Neural cell (in vitro differentiated cells): ENCODE measurements at regions not wholly inside any gene's neighbourhood (a gene's known extent, or its start where the extent isn't known, plus 50 kb on each side); places are given as distances from the start of the nearest gene placed in this dataset.

Source experiments
- H2AFZ ChIP-seq: fragments of 200-600, 300-800 bp; sonication (generic), shearing (Covaris generic); 2 replicates; pipeline ENCODE4 v1.6.0; 2014; ENCODE audit warnings: low read depth, mild to moderate bottlenecking, antibody characterized with exemption, low read length, moderate library complexity
- H3F3A ChIP-seq: fragments of 200-600 bp; shearing (Covaris generic); 2 replicates; pipeline ENCODE4 v1.6.1; 2016; ENCODE audit warnings: mild to moderate bottlenecking, moderate library complexity, mixed read lengths, antibody characterized with exemption, low read length; ENCODE audit not compliant: insufficient read depth, poor library complexity, severe bottlenecking
- H3K27ac ChIP-seq: fragments of 200-600, 300-800 bp; sonication (generic), shearing (Covaris generic); 2 replicates; pipeline ENCODE4 v1.5.1; 2014; ENCODE audit warnings: mild to moderate bottlenecking, low read length, moderate library complexity
- H3K27me3 ChIP-seq: fragments of 300-800, 200-600 bp; sonication (generic), shearing (Covaris generic); 2 replicates; pipeline ENCODE4 v1.6.0; 2014; ENCODE audit warnings: mild to moderate bottlenecking, low read depth, low read length, moderate library complexity; ENCODE audit not compliant: insufficient read depth
- H3K36me3 ChIP-seq: fragments of 300-800, 200-600 bp; sonication (generic), shearing (Covaris generic); 2 replicates; pipeline ENCODE4 v1.5.1; 2014; ENCODE audit warnings: mild to moderate bottlenecking, antibody characterized with exemption, low read length, moderate library complexity; ENCODE audit not compliant: insufficient read depth
- H3K4me2 ChIP-seq: fragments of 300-800, 200-600 bp; sonication (generic), shearing (Covaris generic); 2 replicates; pipeline ENCODE4 v1.6.0; 2014; ENCODE audit warnings: mild to moderate bottlenecking, low read length
- H3K4me3 ChIP-seq: fragments of 300-800, 200-600 bp; sonication (generic), shearing (Covaris generic); 2 replicates; pipeline ENCODE4 v1.5.1; 2014; ENCODE audit warnings: mild to moderate bottlenecking, low read length, moderate library complexity
- H3K79me2 ChIP-seq: fragments of 200-600 bp; shearing (Covaris generic); replicated peaks from 2 replicates; pipeline ENCODE4 v1.6.0; 2014; ENCODE audit warnings: mild to moderate bottlenecking, low read length, moderate library complexity; ENCODE audit not compliant: insufficient read depth
- H3K9ac ChIP-seq: fragments of 300-800, 200-600 bp; sonication (generic), shearing (Covaris generic); 2 replicates; pipeline ENCODE4 v1.6.1; 2016; ENCODE audit warnings: mild to moderate bottlenecking, low read length, mixed read lengths
- H3K9me2 ChIP-seq: fragments of 200-600 bp; shearing (Covaris generic); 2 replicates; pipeline ENCODE4 v1.6.1; 2016; ENCODE audit warnings: mild to moderate bottlenecking, low read length, mixed read lengths; ENCODE audit not compliant: insufficient read depth
- H3K9me3 ChIP-seq: fragments of 200-600, 300-800 bp; sonication (generic), shearing (Covaris generic); 2 replicates; pipeline ENCODE4 v1.6.1; 2016; ENCODE audit warnings: mild to moderate bottlenecking, mixed run types, low read length, moderate library complexity, mixed read lengths
- H4K20me1 ChIP-seq: fragments of 200-600 bp; shearing (Covaris generic); 2 replicates; pipeline ENCODE4 v1.6.1; 2016; ENCODE audit warnings: mild to moderate bottlenecking, mixed run types; ENCODE audit not compliant: insufficient read depth
- CTCF ChIP-seq: fragments of 450-650 bp; IDR thresholded peaks from 2 replicates; pipeline ENCODE4 v1.5.1; 2014; ENCODE audit warnings: antibody characterized with exemption, mild to moderate bottlenecking, moderate library complexity; ENCODE audit not compliant: poor library complexity, severe bottlenecking
- EP300 ChIP-seq: fragments of 450-650 bp; conservative IDR thresholded peaks from 2 replicates; pipeline ENCODE4 v1.6.1; 2014; ENCODE audit warnings: antibody characterized with exemption, mild to moderate bottlenecking, moderate library complexity; ENCODE audit not compliant: poor library complexity, severe bottlenecking
- EZH2 ChIP-seq: fragments of 200-600, 300-800 bp; shearing (Covaris generic), sonication (generic); IDR thresholded peaks from 2 replicates; pipeline ENCODE4 v1.6.1; 2014; ENCODE audit warnings: antibody characterized with exemption, low read length, borderline replicate concordance, mild to moderate bottlenecking; ENCODE audit not compliant: insufficient read depth, poor library complexity, severe bottlenecking
- MXI1 ChIP-seq: fragments of 450-650 bp; conservative IDR thresholded peaks from 2 replicates; pipeline ENCODE4 v1.6.1; 2014; ENCODE audit warnings: antibody characterized with exemption, mild to moderate bottlenecking; ENCODE audit not compliant: poor library complexity, severe bottlenecking
- POLR2AphosphoS5 ChIP-seq: IDR thresholded peaks from 2 replicates; pipeline ENCODE4 v1.6.1; 2012
- SMC3 ChIP-seq: fragments of 450-650 bp; conservative IDR thresholded peaks from 2 replicates; pipeline ENCODE4 v1.6.1; 2014; ENCODE audit warnings: antibody characterized with exemption, mild to moderate bottlenecking, moderate library complexity; ENCODE audit not compliant: poor library complexity
- TAF1 ChIP-seq: IDR thresholded peaks from 2 replicates; pipeline ENCODE4 v1.6.1; 2012; ENCODE audit warnings: low read depth

- H3K79me2 ChIP-seq: no peaks in the 10 kb centered on the region
- no peak overlapping the region for H3K4me3 ChIP-seq
- H2AFZ ChIP-seq: no peak overlapping the region
- no peaks in the 10 kb centered on the region for H3K27me3 ChIP-seq
- no peaks in the 10 kb centered on the region for H3K9me2 ChIP-seq
- H3K4me2 ChIP-seq: no peak overlapping the region
- no peak overlapping the region for H3K27ac ChIP-seq
- TF ChIP-seq SMC3 (no peak), CTCF (no peak), POLR2AphosphoS5 (no peak), EP300 (no peak), EZH2 (no peak), MXI1 (no peak), TAF1 (no peak)
- H3K9ac ChIP-seq: no peak overlapping the region
- H3K9me3 ChIP-seq: no peaks in the 10 kb centered on the region
- H3K36me3 ChIP-seq: no peaks in the 10 kb centered on the region
- no peaks in the 10 kb centered on the region for H3F3A ChIP-seq
- H4K20me1 ChIP-seq: no peaks in the 10 kb centered on the region
Measured at GRCh38 chr4:35525192-35525978, 718.9 kb downstream of the ARAP2 start.

GRCh38 chr4:35526456-35526855 is 717.9 kb downstream of the ARAP2 start:
- no peak overlapping the region for H3K4me3 ChIP-seq
- no peaks in the 10 kb centered on the region for H3K9me2 ChIP-seq
- H4K20me1 ChIP-seq: no peaks in the 10 kb centered on the region
- no peak overlapping the region for H3K4me2 ChIP-seq
- no peaks in the 10 kb centered on the region for H3K9me3 ChIP-seq
- H3K27me3 ChIP-seq: no peaks in the 10 kb centered on the region
- H3F3A ChIP-seq: no peaks in the 10 kb centered on the region
- TF ChIP-seq EZH2: no peak
- no peaks in the 10 kb centered on the region for H3K36me3 ChIP-seq
- H3K27ac ChIP-seq: no peak overlapping the region
- H2AFZ ChIP-seq: no peak overlapping the region
- no peak overlapping the region for H3K9ac ChIP-seq
- H3K79me2 ChIP-seq: no peaks in the 10 kb centered on the region

- no peaks in the 10 kb centered on the region for H3F3A ChIP-seq
- no peak for TF ChIP-seq CTCF
- no peak for TF ChIP-seq MXI1
- TF ChIP-seq SMC3: no peak
- TF ChIP-seq POLR2AphosphoS5: no peak
- no peak for TF ChIP-seq TAF1
- no peaks in the 10 kb centered on the region for H3K9me2 ChIP-seq
- H3K4me3 ChIP-seq: no peak overlapping the region
- H3K79me2 ChIP-seq: no peaks in the 10 kb centered on the region
- H3K4me2 ChIP-seq: no peak overlapping the region
- H2AFZ ChIP-seq: no peak overlapping the region
- H3K9ac ChIP-seq: no peak overlapping the region
- H3K27ac ChIP-seq: no peak overlapping the region
- no peaks in the 10 kb centered on the region for H3K27me3 ChIP-seq
- no peaks in the 10 kb centered on the region for H3K36me3 ChIP-seq
- no peaks in the 10 kb centered on the region for H3K9me3 ChIP-seq
- no peaks in the 10 kb centered on the region for H4K20me1 ChIP-seq
Measured at GRCh38 chr4:35534962-35535361, 709.4 kb downstream of the ARAP2 start.
